ENCODE measurements at regions not wholly inside any gene's neighbourhood (a gene's known extent, or its start where the extent isn't known, plus 50 kb on each side); places are given as distances from the start of the nearest gene placed in this dataset.

GRCh38 chr2:212902421-212902820 lies 249.0 kb downstream of the IKZF2 start:
- H3K36me3 ChIP-seq (ENCODE audit: insufficient read depth, low read length) = no peaks in the 10 kb centered on the region
- no peaks in the 10 kb centered on the region for H3K27me3 ChIP-seq (ENCODE audit: insufficient read depth, low read length)
- H3K9me3 ChIP-seq (ENCODE audit: low read length) = no peaks in the 10 kb centered on the region
- H3K4me3 ChIP-seq (ENCODE audit: low read depth, low read length, poor library complexity, severe bottlenecking) = no peak overlapping the region
- no peak overlapping the region for H3K27ac ChIP-seq (ENCODE audit: low read depth, low read length, poor library complexity, severe bottlenecking)
- H4K20me1 ChIP-seq (ENCODE audit: insufficient read depth, low read length) = no peaks in the 10 kb centered on the region
- TF ChIP-seq CTCF (IDR thresholded peaks at IDR 0.05; ENCODE audit: low read length) (no peak), EZH2 (IDR thresholded peaks at IDR 0.05; ENCODE audit: borderline replicate concordance, low read length) (no peak)
- H3K9ac ChIP-seq (ENCODE audit: low read length) = no peak overlapping the region
- no peak overlapping the region for H2AFZ ChIP-seq (ENCODE audit: low read length)
- H3K9me2 ChIP-seq (ENCODE audit: low read depth, low read length) = no peaks in the 10 kb centered on the region; the same call in 1 of the 2 replicates
- no peaks in the 10 kb centered on the region for H3K4me1 ChIP-seq (ENCODE audit: insufficient read depth, low read length, severe bottlenecking)
- H3K4me2 ChIP-seq (ENCODE audit: low read length) = no peak overlapping the region
- no peaks in the 10 kb centered on the region for H3F3A ChIP-seq (ENCODE audit: insufficient read depth, low read length)
- no peaks in the 10 kb centered on the region for H3K79me2 ChIP-seq (ENCODE audit: insufficient read depth, low read length)

- Histone ChIP-seq H3K4me1 (ENCODE audit: insufficient read depth, low read length, severe bottlenecking) (no peaks in the 10 kb centered on the region), H3F3A (ENCODE audit: insufficient read depth, low read length) (no peaks in the 10 kb centered on the region), H3K9me2 (ENCODE audit: low read depth, low read length) (no peaks in the 10 kb centered on the region), H3K4me2 (ENCODE audit: low read length) (no peak overlapping the region), H3K27ac (ENCODE audit: low read depth, low read length, poor library complexity, severe bottlenecking) (no peak overlapping the region), H4K20me1 (ENCODE audit: insufficient read depth, low read length) (no peaks in the 10 kb centered on the region), H3K9me3 (ENCODE audit: low read length) (no peaks in the 10 kb centered on the region), H3K79me2 (ENCODE audit: insufficient read depth, low read length) (no peaks in the 10 kb centered on the region), H3K27me3 (ENCODE audit: insufficient read depth, low read length) (no peaks in the 10 kb centered on the region), H3K4me3 (ENCODE audit: low read depth, low read length, poor library complexity, severe bottlenecking) (no peak overlapping the region), H2AFZ (ENCODE audit: low read length) (no peak overlapping the region), H3K9ac (ENCODE audit: low read length) (no peak overlapping the region), H3K36me3 (ENCODE audit: insufficient read depth, low read length) (no peaks in the 10 kb centered on the region)
- TF ChIP-seq CTCF (IDR thresholded peaks at IDR 0.05; ENCODE audit: low read length) (no peak), EZH2 (IDR thresholded peaks at IDR 0.05; ENCODE audit: borderline replicate concordance, low read length) (no peak)
Observed at GRCh38 chr2:212901604-212902275, 249.7 kb downstream of the IKZF2 start.

- Histone ChIP-seq H3K27me3 (ENCODE audit: insufficient read depth, low read length) (no peaks in the 10 kb centered on the region), H3K9ac (ENCODE audit: low read length) (no peak overlapping the region), H3K4me3 (ENCODE audit: low read depth, low read length, poor library complexity, severe bottlenecking) (no peak overlapping the region), H3K79me2 (ENCODE audit: insufficient read depth, low read length) (no peaks in the 10 kb centered on the region), H2AFZ (ENCODE audit: low read length) (no peak overlapping the region), H3K9me2 (ENCODE audit: low read depth, low read length) (no peaks in the 10 kb centered on the region), H3F3A (ENCODE audit: insufficient read depth, low read length) (no peaks in the 10 kb centered on the region), H3K9me3 (ENCODE audit: low read length) (no peaks in the 10 kb centered on the region), H3K36me3 (ENCODE audit: insufficient read depth, low read length) (no peaks in the 10 kb centered on the region), H4K20me1 (ENCODE audit: insufficient read depth, low read length) (no peaks in the 10 kb centered on the region), H3K27ac (ENCODE audit: low read depth, low read length, poor library complexity, severe bottlenecking) (no peak overlapping the region), H3K4me2 (ENCODE audit: low read length) (no peak overlapping the region), H3K4me1 (ENCODE audit: insufficient read depth, low read length, severe bottlenecking) (no peaks in the 10 kb centered on the region)
- TF ChIP-seq CTCF (IDR thresholded peaks at IDR 0.05; ENCODE audit: low read length) (no peak), EZH2 (IDR thresholded peaks at IDR 0.05; ENCODE audit: borderline replicate concordance, low read length) (no peak)
Observed at GRCh38 chr2:212900715-212901114, 250.7 kb downstream of the IKZF2 start.
